ENCODE measurements at regions not wholly inside any gene's neighbourhood (a gene's known extent, or its start where the extent isn't known, plus 50 kb on each side); places are given as distances from the start of the nearest gene placed in this dataset.

GRCh38 chr18:78213361-78213994 lies 766.1 kb upstream of the SALL3 start:
- no peak overlapping the region for H3K27ac ChIP-seq (ENCODE audit: insufficient read depth, low read length, poor library complexity, severe bottlenecking)
- ATAC-seq (ENCODE audit: low read depth in 2 of 2) (no peak), DNase-seq (no peak)
- H3K36me3 ChIP-seq (ENCODE audit: control insufficient read depth, insufficient read depth, low read length), result no peaks in the 10 kb centered on the region
- H3K4me3 ChIP-seq (ENCODE audit: low read depth, low read length), result no peak overlapping the region
- peaks cover 0 to 4% (median 1%) of the 10 kb centered on the region in 7 donors for H3K9me3 Mint-ChIP-seq
- H3K36me3 Mint-ChIP-seq, result no peaks in the 10 kb centered on the region
- no peaks in the 10 kb centered on the region for H3K4me1 Mint-ChIP-seq
- peaks cover 0 to 1% of the 10 kb centered on the region in 2 experiments for H3K9me3 ChIP-seq (ENCODE audit: control insufficient read depth in 2 of 2, low read length in 2 of 2)
- H3K27me3 ChIP-seq (ENCODE audit: control insufficient read depth, insufficient read depth, low read length), result no peaks in the 10 kb centered on the region
- no peaks in the 10 kb centered on the region for H3K4me1 ChIP-seq (ENCODE audit: control insufficient read depth, insufficient read depth, low read length, poor library complexity, severe bottlenecking)
- H3K27me3 Mint-ChIP-seq, result no peaks in the 10 kb centered on the region
- H3K4me3 Mint-ChIP-seq, result no peak overlapping the region
- no peak overlapping the region for H3K27ac Mint-ChIP-seq

- Mint-ChIP-seq H3K36me3 (no peaks in the 10 kb centered on the region), H3K4me1 (no peaks in the 10 kb centered on the region)
These were observed 758.1 kb upstream of the SALL3 start for GRCh38 chr18:78221496-78221895.

GRCh38 chr18:78228974-78229373 lies 750.6 kb upstream of the SALL3 start:
- no peak overlapping the region for H3K27ac Mint-ChIP-seq
- H3K4me1 ChIP-seq (ENCODE audit: control insufficient read depth, insufficient read depth, low read length, poor library complexity, severe bottlenecking), result no peaks in the 10 kb centered on the region
- no peak for ATAC-seq (ENCODE audit: low read depth in 2 of 2)
- H3K36me3 ChIP-seq (ENCODE audit: control insufficient read depth, insufficient read depth, low read length), result no peaks in the 10 kb centered on the region
- no peaks in the 10 kb centered on the region for H3K4me1 Mint-ChIP-seq
- no peak for DNase-seq
- H3K27me3 Mint-ChIP-seq, result no peaks in the 10 kb centered on the region
- no peak overlapping the region for H3K4me3 Mint-ChIP-seq
- H3K9me3 ChIP-seq (ENCODE audit: control insufficient read depth in 2 of 2, low read length in 2 of 2), result peaks cover 3 to 4% of the 10 kb centered on the region in 2 experiments
- no peaks in the 10 kb centered on the region for H3K27me3 ChIP-seq (ENCODE audit: control insufficient read depth, insufficient read depth, low read length)
- peaks cover 0 to 17% (median 5%) of the 10 kb centered on the region in 7 donors for H3K9me3 Mint-ChIP-seq
- no peaks in the 10 kb centered on the region for H3K36me3 Mint-ChIP-seq
- no peak overlapping the region for H3K4me3 ChIP-seq (ENCODE audit: low read depth, low read length)
- no peak overlapping the region for H3K27ac ChIP-seq (ENCODE audit: insufficient read depth, low read length, poor library complexity, severe bottlenecking)

More at GRCh38 chr18:78221496-78221895, 758.1 kb upstream of the SALL3 start:
- H3K36me3 ChIP-seq (ENCODE audit: control insufficient read depth, insufficient read depth, low read length), result no peaks in the 10 kb centered on the region
- H3K27me3 ChIP-seq (ENCODE audit: control insufficient read depth, insufficient read depth, low read length), result no peaks in the 10 kb centered on the region
- H3K4me1 ChIP-seq (ENCODE audit: control insufficient read depth, insufficient read depth, low read length, poor library complexity, severe bottlenecking), result no peaks in the 10 kb centered on the region
- peak overlapping the region in 1 of 3 donors; percentile 74 for H3K27ac Mint-ChIP-seq
- H3K27me3 Mint-ChIP-seq, result no peaks in the 10 kb centered on the region
- DNase-seq (no peak), ATAC-seq (ENCODE audit: low read depth in 2 of 2) (no peak)
- H3K4me3 ChIP-seq (ENCODE audit: low read depth, low read length), result no peak overlapping the region
- peaks cover 0 to 8% (median 2%) of the 10 kb centered on the region in 7 donors for H3K9me3 Mint-ChIP-seq
- no peak overlapping the region for H3K27ac ChIP-seq (ENCODE audit: insufficient read depth, low read length, poor library complexity, severe bottlenecking)
- no peaks in the 10 kb centered on the region for H3K9me3 ChIP-seq (ENCODE audit: control insufficient read depth in 2 of 2, low read length in 2 of 2)
- H3K4me3 Mint-ChIP-seq, result no peak overlapping the region

GRCh38 chr18:78230911-78231310 lies 748.7 kb upstream of the SALL3 start:
- H3K36me3 ChIP-seq (ENCODE audit: control insufficient read depth, insufficient read depth, low read length), result no peaks in the 10 kb centered on the region
- peaks cover 0 to 17% (median 4%) of the 10 kb centered on the region in 7 donors for H3K9me3 Mint-ChIP-seq

GRCh38 chr18:78232196-78232595 lies 747.4 kb upstream of the SALL3 start:
- Mint-ChIP-seq H3K27ac (no peak overlapping the region), H3K36me3 (no peaks in the 10 kb centered on the region), H3K4me1 (no peaks in the 10 kb centered on the region), H3K4me3 (no peak overlapping the region), H3K27me3 (no peaks in the 10 kb centered on the region), H3K9me3 (peaks cover 0 to 17% (median 1%) of the 10 kb centered on the region in 7 donors)
- DNase-seq, result no peak
- ATAC-seq (ENCODE audit: low read depth in 2 of 2), result no peak
- no peaks in the 10 kb centered on the region for H3K4me1 ChIP-seq (ENCODE audit: control insufficient read depth, insufficient read depth, low read length, poor library complexity, severe bottlenecking)
- no peaks in the 10 kb centered on the region for H3K27me3 ChIP-seq (ENCODE audit: control insufficient read depth, insufficient read depth, low read length)
- H3K9me3 ChIP-seq (ENCODE audit: control insufficient read depth in 2 of 2, low read length in 2 of 2), result peaks cover 0 to 4% of the 10 kb centered on the region in 2 experiments
- H3K36me3 ChIP-seq (ENCODE audit: control insufficient read depth, insufficient read depth, low read length), result no peaks in the 10 kb centered on the region
- no peak overlapping the region for H3K4me3 ChIP-seq (ENCODE audit: low read depth, low read length)
- H3K27ac ChIP-seq (ENCODE audit: insufficient read depth, low read length, poor library complexity, severe bottlenecking), result no peak overlapping the region

More at GRCh38 chr18:78230911-78231310, 748.7 kb upstream of the SALL3 start:
- Histone ChIP-seq H3K4me1 (ENCODE audit: control insufficient read depth, insufficient read depth, low read length, poor library complexity, severe bottlenecking) (no peaks in the 10 kb centered on the region), H3K27me3 (ENCODE audit: control insufficient read depth, insufficient read depth, low read length) (no peaks in the 10 kb centered on the region), H3K9me3 (ENCODE audit: control insufficient read depth in 2 of 2, low read length in 2 of 2) (peaks cover 3 to 4% of the 10 kb centered on the region in 2 experiments), H3K27ac (ENCODE audit: insufficient read depth, low read length, poor library complexity, severe bottlenecking) (no peak overlapping the region), H3K4me3 (ENCODE audit: low read depth, low read length) (no peak overlapping the region)
- Mint-ChIP-seq H3K27me3 (no peaks in the 10 kb centered on the region), H3K4me3 (no peak overlapping the region), H3K27ac (no peak overlapping the region), H3K4me1 (no peaks in the 10 kb centered on the region), H3K36me3 (no peaks in the 10 kb centered on the region)
- no peak for ATAC-seq (ENCODE audit: low read depth in 2 of 2)
- DNase-seq, result no peak

- no peaks in the 10 kb centered on the region for H3K36me3 Mint-ChIP-seq
- H3K27ac ChIP-seq (ENCODE audit: insufficient read depth, low read length, poor library complexity, severe bottlenecking), result no peak overlapping the region
- H3K4me1 Mint-ChIP-seq, result peaks cover 0 to 5% (median 2%) of the 10 kb centered on the region in 4 donors
- H3K27me3 Mint-ChIP-seq, result no peaks in the 10 kb centered on the region
- H3K27ac Mint-ChIP-seq, result peak overlapping the region in 1 of 3 donors; percentile 10
- no peak for DNase-seq
- no peaks in the 10 kb centered on the region for H3K9me3 ChIP-seq (ENCODE audit: control insufficient read depth in 2 of 2, low read length in 2 of 2)
- ATAC-seq (ENCODE audit: low read depth in 2 of 2), result no peak
- H3K4me3 ChIP-seq (ENCODE audit: low read depth, low read length), result no peak overlapping the region
- peak overlapping the region in 1 of 4 donors; percentile 70 for H3K4me3 Mint-ChIP-seq
- H3K9me3 Mint-ChIP-seq, result peaks cover 1 to 11% (median 3%) of the 10 kb centered on the region in 7 donors
- H3K36me3 ChIP-seq (ENCODE audit: control insufficient read depth, insufficient read depth, low read length), result no peaks in the 10 kb centered on the region
- H3K4me1 ChIP-seq (ENCODE audit: control insufficient read depth, insufficient read depth, low read length, poor library complexity, severe bottlenecking), result no peaks in the 10 kb centered on the region
- no peaks in the 10 kb centered on the region for H3K27me3 ChIP-seq (ENCODE audit: control insufficient read depth, insufficient read depth, low read length)
These were observed 741.8 kb upstream of the SALL3 start for GRCh38 chr18:78237864-78238263.

GRCh38 chr18:78238404-78239089 lies 741.1 kb upstream of the SALL3 start:
- H3K27me3 Mint-ChIP-seq, result no peaks in the 10 kb centered on the region

More at GRCh38 chr18:78238404-78239089, 741.1 kb upstream of the SALL3 start:
- DNase-seq (peak in 1 of 3 donors; percentile 7), ATAC-seq (ENCODE audit: low read depth in 2 of 2) (no peak)
- H3K9me3 Mint-ChIP-seq, result peaks cover 1 to 11% (median 3%) of the 10 kb centered on the region in 7 donors
- no peak overlapping the region for H3K4me3 ChIP-seq (ENCODE audit: low read depth, low read length)
- H3K36me3 ChIP-seq (ENCODE audit: control insufficient read depth, insufficient read depth, low read length), result no peaks in the 10 kb centered on the region
- no peak overlapping the region for H3K4me3 Mint-ChIP-seq
- no peaks in the 10 kb centered on the region for H3K36me3 Mint-ChIP-seq
- no peaks in the 10 kb centered on the region for H3K4me1 ChIP-seq (ENCODE audit: control insufficient read depth, insufficient read depth, low read length, poor library complexity, severe bottlenecking)
- no peak overlapping the region for H3K27ac ChIP-seq (ENCODE audit: insufficient read depth, low read length, poor library complexity, severe bottlenecking)
- H3K27me3 ChIP-seq (ENCODE audit: control insufficient read depth, insufficient read depth, low read length), result no peaks in the 10 kb centered on the region
- no peak overlapping the region for H3K27ac Mint-ChIP-seq
- H3K4me1 Mint-ChIP-seq, result peaks cover 0 to 5% (median 2%) of the 10 kb centered on the region in 4 donors
- H3K9me3 ChIP-seq (ENCODE audit: control insufficient read depth in 2 of 2, low read length in 2 of 2), result no peaks in the 10 kb centered on the region
